Fibroblast of lung (primary cell): ENCODE measurements at regions not wholly inside any gene's neighbourhood (a gene's known extent, or its start where the extent isn't known, plus 50 kb on each side); places are given as distances from the start of the nearest gene placed in this dataset.
A peak's percentile ranks its signal among the peaks of the same experiment; 100 is the strongest.

Source experiments
- DNase-seq, 2 donors: peaks; one replicate each; pipeline versions ENCODE4 v3.0.0 to v3.0.0-alpha.2; 2010; ENCODE audit warnings: low read depth in 2 of 2
- H2AFZ ChIP-seq: 2 replicates; pipeline ENCODE4 v1.5.1; 2012; ENCODE audit warnings: low read length, control low read depth, inconsistent platforms
- H3K27ac ChIP-seq: 2 replicates; pipeline ENCODE4 v1.5.1; 2011; ENCODE audit warnings: low read length, control low read depth; ENCODE audit not compliant: insufficient read depth
- H3K27me3 ChIP-seq: 2 replicates; pipeline ENCODE4 v1.5.1; 2011; ENCODE audit warnings: mild to moderate bottlenecking, low read length; ENCODE audit not compliant: control insufficient read depth, insufficient read depth
- H3K36me3 ChIP-seq: 2 replicates; pipeline ENCODE4 v1.5.1; 2011; ENCODE audit warnings: low read length; ENCODE audit not compliant: control insufficient read depth, insufficient read depth
- H3K4me1 ChIP-seq: 2 replicates; pipeline ENCODE4 v1.5.1; 2011; ENCODE audit warnings: low read length; ENCODE audit not compliant: control insufficient read depth, insufficient read depth; ENCODE audit errors: extremely low read depth
- H3K4me2 ChIP-seq: 2 replicates; pipeline ENCODE4 v1.5.1; 2011; ENCODE audit warnings: low read length, control low read depth; ENCODE audit not compliant: insufficient read depth; ENCODE audit errors: extremely low read depth
- H3K4me3 ChIP-seq, 4 experiments: fragments of 200-600 bp in 1 of 4; sonication (generic) in 1 of 4; replicated peaks in 1 of 4; 2 replicates each; pipeline ENCODE4 v1.5.1; 2011 to 2016; ENCODE audit warnings: low read length in 4 of 4, low read depth in 3 of 4, mild to moderate bottlenecking in 3 of 4, control low read depth in 2 of 4, inconsistent platforms in 1 of 4, mixed read lengths in 1 of 4; ENCODE audit not compliant: insufficient read depth in 1 of 4; ENCODE audit errors: control extremely low read depth in 1 of 4
- H3K79me2 ChIP-seq: 2 replicates; pipeline ENCODE4 v1.5.1; 2012; ENCODE audit warnings: mild to moderate bottlenecking, low read length, inconsistent platforms; ENCODE audit not compliant: control insufficient read depth, insufficient read depth
- H3K9ac ChIP-seq: 2 replicates; pipeline ENCODE4 v1.5.1; 2011; ENCODE audit warnings: mild to moderate bottlenecking, low read length, control low read depth; ENCODE audit not compliant: insufficient read depth
- H3K9me3 ChIP-seq: 2 replicates; pipeline ENCODE4 v1.5.1; 2012; ENCODE audit warnings: low read depth, low read length; ENCODE audit not compliant: control insufficient read depth, insufficient read depth
- H4K20me1 ChIP-seq: 2 replicates; pipeline ENCODE4 v1.5.1; 2011; ENCODE audit warnings: low read length; ENCODE audit not compliant: control insufficient read depth, insufficient read depth; ENCODE audit errors: extremely low read depth
- CTCF ChIP-seq, 2 donors: IDR thresholded peaks in 1 of 2; conservative IDR thresholded peaks in 1 of 2; 1 replicate in 1 of 2; 2 replicates in 1 of 2; pipeline ENCODE4 v1.5.1; 2011 to 2012; ENCODE audit warnings: low read length in 2 of 2, control low read depth in 1 of 2, inconsistent platforms in 1 of 2, low read depth in 1 of 2, mild to moderate bottlenecking in 1 of 2
- EZH2 ChIP-seq: IDR thresholded peaks from 2 replicates; pipeline ENCODE4 v1.5.1; 2012; ENCODE audit warnings: low read length, control low read depth, mild to moderate bottlenecking; ENCODE audit errors: missing control alignments

GRCh38 chr9:79962836-79963235 is 391.1 kb downstream of the TLE4 start:
- Histone ChIP-seq H2AFZ (no peak overlapping the region), H3K27ac (no peak overlapping the region), H3K36me3 (no peaks in the 10 kb centered on the region), H3K27me3 (no peaks in the 10 kb centered on the region), H3K4me2 (no peak overlapping the region), H3K9ac (no peak overlapping the region), H3K9me3 (no peaks in the 10 kb centered on the region), H3K4me3 (no peak overlapping the region), H4K20me1 (no peaks in the 10 kb centered on the region), H3K79me2 (no peaks in the 10 kb centered on the region), H3K4me1 (no peaks in the 10 kb centered on the region)
- TF ChIP-seq CTCF (conservative IDR thresholded peaks at IDR 0.05 in 1 of 2, IDR thresholded peaks at IDR 0.05 in 1 of 2; ENCODE audit: low read depth in 1 of 2, low read length in 2 of 2) (no peak), EZH2 (no peak)
- DNase-seq, result peak in 1 of 2 donors; percentile 38

- Histone ChIP-seq H3K36me3 (no peaks in the 10 kb centered on the region), H2AFZ (no peak overlapping the region), H3K4me3 (no peak overlapping the region), H3K27me3 (no peaks in the 10 kb centered on the region), H3K27ac (no peak overlapping the region), H3K9me3 (no peaks in the 10 kb centered on the region), H3K4me1 (no peaks in the 10 kb centered on the region), H3K79me2 (no peaks in the 10 kb centered on the region), H3K4me2 (no peak overlapping the region), H3K9ac (no peak overlapping the region), H4K20me1 (no peaks in the 10 kb centered on the region)
- DNase-seq, result no peak
- TF ChIP-seq EZH2 (no peak), CTCF (conservative IDR thresholded peaks at IDR 0.05 in 1 of 2, IDR thresholded peaks at IDR 0.05 in 1 of 2; ENCODE audit: low read depth in 1 of 2, low read length in 2 of 2) (no peak)
Observed at GRCh38 chr9:79962150-79962549, 390.4 kb downstream of the TLE4 start.

GRCh38 chr9:79955300-79955699 is 383.5 kb downstream of the TLE4 start:
- DNase-seq, result peak in 1 of 2 donors; percentile 9

More at GRCh38 chr9:79955300-79955699, 383.5 kb downstream of the TLE4 start:
- H3K9me3 ChIP-seq, result no peaks in the 10 kb centered on the region
- no peak overlapping the region for H3K4me2 ChIP-seq
- no peak overlapping the region for H2AFZ ChIP-seq
- no peak overlapping the region for H3K4me3 ChIP-seq
- no peak overlapping the region for H3K9ac ChIP-seq
- H3K79me2 ChIP-seq, result no peaks in the 10 kb centered on the region
- H3K4me1 ChIP-seq, result no peaks in the 10 kb centered on the region
- no peaks in the 10 kb centered on the region for H3K36me3 ChIP-seq
- TF ChIP-seq CTCF (conservative IDR thresholded peaks at IDR 0.05 in 1 of 2, IDR thresholded peaks at IDR 0.05 in 1 of 2; ENCODE audit: low read depth in 1 of 2, low read length in 2 of 2) (peak; percentile 15 to 24), EZH2 (no peak)
- H3K27me3 ChIP-seq, result no peaks in the 10 kb centered on the region
- no peaks in the 10 kb centered on the region for H4K20me1 ChIP-seq
- H3K27ac ChIP-seq, result no peak overlapping the region
